ENCODE measurements at regions not wholly inside any gene's neighbourhood (a gene's known extent, or its start where the extent isn't known, plus 50 kb on each side); places are given as distances from the start of the nearest gene placed in this dataset.
A peak's percentile ranks its signal among the peaks of the same experiment; 100 is the strongest.

DNA sequence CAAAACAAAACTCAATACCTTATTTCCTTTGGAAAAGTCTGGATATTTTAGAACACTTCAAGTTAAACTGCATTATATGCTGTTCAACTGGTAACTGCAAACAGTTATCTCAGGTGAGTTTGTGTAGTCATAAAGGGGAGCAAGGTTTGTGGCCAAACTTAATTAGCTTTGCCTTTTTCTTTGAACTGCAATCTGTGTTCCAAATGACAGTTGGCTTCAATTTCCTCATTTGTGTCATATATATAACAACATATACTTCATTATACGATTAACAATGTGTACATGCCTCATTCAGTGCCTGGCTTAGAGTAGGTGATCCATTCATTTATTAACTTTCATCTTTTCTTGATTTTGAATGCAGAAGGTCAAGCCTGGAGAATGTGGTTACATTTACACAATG lies 55.8 kb downstream of the KCNE4 start:
- no peak for DNase-seq

- no peak for DNase-seq
Observed at GRCh38 chr2:223108351-223109050, 56.5 kb downstream of the KCNE4 start.

DNA sequence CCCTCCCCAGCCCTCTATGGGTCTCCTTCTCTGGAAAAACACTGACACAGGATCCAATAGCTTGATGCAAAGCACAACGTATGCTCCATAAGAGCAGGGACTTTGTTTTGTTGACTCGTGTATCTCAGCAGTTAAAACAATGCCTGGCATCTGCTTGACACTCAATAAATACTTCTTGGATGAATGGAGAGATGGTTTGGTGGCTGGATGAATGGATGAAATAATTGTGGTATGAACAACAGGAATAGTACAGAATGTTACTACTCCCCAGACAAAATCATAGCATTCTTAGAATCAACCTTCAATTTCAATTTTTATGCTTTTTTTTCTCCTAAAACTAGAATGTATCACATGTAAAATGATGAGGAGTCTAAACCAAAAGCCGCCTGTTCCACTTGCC lies 57.4 kb downstream of the KCNE4 start:
- DNase-seq = no peak

DNA sequence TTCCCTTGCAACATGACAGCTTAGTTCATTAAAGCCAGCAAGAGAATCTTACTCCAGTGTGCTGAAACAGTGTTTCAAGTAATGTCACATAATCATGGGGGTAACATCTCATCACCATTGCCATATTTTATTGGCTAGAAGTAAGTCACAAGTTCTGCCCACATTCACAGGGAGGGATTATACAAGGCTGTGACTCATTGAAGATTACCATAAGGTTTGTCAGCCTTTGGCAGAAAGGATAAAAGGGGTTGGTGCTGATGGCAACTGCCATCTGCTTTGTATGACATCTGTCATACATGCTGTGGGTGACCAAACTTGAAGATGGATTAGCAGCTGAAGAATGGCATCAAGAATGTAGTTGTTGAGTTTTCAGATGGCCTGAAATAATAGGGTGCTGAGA lies 61.2 kb downstream of the KCNE4 start:
- no peak for DNase-seq

- DNase-seq = no peak
Observed at GRCh38 chr2:223114170-223114569, 62.2 kb downstream of the KCNE4 start.

DNA sequence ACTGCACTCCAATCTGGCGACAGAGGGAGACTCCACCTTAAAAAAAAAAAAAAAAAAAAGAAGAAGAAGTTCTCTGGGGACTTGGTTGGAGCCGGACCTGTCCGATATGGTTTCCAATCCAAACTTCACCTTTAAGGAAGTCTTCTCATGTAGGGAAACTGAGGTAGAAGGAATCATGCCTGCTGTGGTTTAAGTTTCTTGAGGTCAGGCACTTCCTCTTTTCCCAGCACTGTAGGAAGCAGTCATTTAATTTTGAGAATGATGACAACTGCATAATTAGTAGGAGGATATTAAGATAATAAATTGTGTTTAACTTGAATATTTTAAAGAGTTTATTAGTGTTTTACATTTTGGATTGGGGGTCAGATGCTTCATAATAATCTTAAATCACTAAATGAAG lies 62.9 kb downstream of the KCNE4 start:
- no peak for DNase-seq

- no peak for DNase-seq
Observed at GRCh38 chr2:223117533-223117932, 65.5 kb downstream of the KCNE4 start.

DNA sequence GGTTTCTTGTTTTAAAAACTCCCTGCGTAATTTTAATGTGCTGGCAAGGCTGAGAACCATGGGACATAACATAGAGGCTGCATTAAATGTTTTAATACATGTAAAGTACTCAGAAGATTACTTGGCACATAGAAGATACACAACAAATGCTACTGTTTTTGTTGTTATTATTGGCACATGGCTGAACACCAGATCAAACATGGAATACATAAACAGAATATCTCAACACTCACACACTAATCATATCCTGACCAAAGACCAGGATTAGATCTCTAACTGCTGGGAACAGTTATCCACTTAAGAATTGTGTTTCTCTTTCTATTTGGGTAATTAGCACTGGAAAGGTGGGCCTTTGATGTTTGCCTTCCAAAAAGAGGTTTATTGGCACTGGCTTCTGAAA lies 69.3 kb downstream of the KCNE4 start:
- no peak for DNase-seq

GRCh38 chr2:223122781-223123180 lies 70.8 kb downstream of the KCNE4 start:
- DNase-seq = no peak

DNA sequence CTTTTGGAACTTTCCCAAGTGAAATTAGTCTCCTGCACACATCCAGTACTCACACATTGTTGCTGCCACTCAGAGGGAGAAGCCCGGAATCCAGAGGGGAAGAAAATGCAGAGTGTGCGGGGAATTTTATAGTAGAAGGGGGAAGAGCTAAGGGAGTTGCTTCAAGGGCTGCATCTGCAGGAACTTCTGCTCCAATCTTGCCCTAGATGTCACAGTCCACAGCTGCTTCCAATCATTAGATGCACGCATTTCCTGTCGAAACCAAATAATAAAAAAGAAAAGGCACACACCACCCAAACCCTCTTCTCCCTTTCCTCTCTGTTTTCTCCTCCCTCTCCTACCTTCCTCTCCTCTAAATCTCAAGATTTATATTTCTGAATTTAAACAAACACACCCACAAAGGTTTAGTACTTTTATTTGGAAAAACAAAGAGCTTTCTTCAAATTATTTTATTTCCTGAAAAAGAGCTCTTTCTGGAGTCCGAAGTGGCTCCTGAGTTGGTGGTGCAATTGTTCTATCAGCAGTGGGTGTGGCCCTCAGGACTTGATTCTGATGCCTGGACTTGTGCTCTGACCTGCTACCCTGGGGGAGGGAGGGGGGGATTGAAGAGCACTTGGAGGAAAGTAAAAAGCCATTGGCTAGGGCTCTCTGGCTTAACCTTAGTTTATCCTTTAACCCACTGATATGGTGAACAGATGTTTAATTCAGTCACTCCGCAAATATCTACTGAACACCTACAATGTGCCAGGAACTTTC lies 72.0 kb downstream of the KCNE4 start:
- no peak for DNase-seq

DNA sequence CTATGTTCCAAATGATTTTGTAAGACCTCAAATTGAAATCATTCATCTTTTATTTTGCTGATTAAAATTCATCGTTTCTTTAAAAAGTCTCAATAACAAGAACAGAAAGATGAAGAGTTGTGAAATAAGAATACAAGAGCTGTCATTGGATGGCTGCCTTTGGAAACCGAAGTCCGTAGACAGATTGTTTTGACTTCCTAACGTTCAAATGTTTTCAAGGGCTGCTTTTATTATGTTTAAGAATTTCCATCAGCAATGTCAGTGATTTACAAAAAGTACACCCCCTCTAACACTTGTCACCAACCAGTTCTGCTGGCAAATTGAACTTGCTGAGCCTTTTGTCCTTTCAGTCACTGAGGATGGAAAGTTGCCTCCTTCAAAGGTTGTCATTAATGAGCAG lies 89.6 kb downstream of the KCNE4 start:
- DNase-seq = no peak

DNA sequence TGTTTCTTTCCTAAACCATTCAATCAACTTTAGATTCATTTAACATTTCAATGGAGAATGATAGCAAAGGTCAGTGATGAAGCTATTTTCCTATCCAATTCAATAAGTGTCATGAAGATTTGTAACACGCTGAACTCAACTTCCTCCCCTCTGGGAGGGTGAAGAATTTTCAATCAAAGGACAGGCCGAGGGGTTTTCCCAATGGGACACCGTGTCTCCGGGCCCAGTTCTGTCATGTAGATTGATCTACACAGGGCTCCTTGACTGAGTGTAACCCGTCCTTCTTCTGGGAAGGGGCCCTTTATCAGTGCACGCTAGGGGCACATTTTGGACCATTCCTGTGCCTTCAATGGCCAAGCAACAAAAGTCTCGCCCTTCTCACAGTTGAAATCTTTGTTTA lies 90.1 kb downstream of the KCNE4 start:
- no peak for DNase-seq

- DNase-seq = peak; percentile 73 to 87
Observed at GRCh38 chr2:223147431-223147830, 95.4 kb downstream of the KCNE4 start.

DNA sequence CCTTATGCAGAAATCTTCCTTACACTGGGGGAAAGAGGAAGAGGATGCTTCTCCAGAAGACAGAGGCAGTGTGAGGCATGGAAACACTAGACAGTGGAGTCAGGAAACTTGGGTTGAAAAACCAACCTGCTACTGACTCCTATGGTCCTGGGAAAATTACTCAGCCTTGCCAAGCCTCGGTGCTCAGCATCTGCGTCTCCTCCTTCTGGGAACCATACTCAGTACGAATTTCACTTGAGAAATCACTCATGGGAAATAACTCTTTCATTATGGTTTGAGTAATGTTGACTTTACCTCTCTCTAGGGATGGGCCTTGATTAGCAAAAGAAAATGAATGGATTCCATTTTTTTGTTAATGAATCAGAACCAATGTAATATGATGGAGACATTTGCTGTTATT lies 96.5 kb downstream of the KCNE4 start:
- DNase-seq = no peak

DNA sequence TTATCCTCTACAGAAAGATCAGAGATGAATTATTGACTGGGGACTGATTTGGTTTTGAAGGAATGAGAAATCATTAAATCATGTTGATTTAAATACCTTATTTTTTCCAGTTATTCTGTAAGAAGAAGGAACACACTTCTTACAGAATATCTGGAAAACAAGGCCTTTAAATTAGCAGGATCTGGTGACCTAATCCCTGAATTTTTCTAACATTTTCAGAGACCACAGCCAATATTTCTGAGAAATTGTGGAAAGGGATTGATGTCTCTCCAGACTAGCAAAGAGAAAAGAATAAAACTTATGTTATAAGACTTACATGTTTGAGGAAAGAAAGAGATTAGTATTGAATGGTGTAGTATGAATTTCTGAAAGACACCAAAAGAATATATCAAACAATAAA lies 104.0 kb downstream of the KCNE4 start:
- no peak for DNase-seq

GRCh38 chr2:223161873-223162458 lies 110.0 kb downstream of the KCNE4 start:
- DNase-seq = no peak

- no peak for DNase-seq
Observed at GRCh38 chr2:223165423-223166214, 113.6 kb downstream of the KCNE4 start.

DNA sequence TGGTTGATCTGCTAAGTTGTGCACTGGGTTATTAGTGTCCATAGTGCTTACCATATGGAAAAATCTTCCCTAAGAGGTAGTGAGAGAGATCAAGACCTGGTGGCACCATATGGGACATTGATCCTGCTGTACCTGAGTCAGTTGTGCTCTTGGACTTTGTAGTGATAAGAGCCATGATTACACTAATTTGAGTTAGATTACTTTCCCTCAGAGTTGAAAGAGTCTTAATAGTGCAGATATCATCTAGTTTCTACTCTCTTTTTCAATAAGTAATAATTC lies 114.2 kb downstream of the KCNE4 start:
- DNase-seq = no peak

DNA sequence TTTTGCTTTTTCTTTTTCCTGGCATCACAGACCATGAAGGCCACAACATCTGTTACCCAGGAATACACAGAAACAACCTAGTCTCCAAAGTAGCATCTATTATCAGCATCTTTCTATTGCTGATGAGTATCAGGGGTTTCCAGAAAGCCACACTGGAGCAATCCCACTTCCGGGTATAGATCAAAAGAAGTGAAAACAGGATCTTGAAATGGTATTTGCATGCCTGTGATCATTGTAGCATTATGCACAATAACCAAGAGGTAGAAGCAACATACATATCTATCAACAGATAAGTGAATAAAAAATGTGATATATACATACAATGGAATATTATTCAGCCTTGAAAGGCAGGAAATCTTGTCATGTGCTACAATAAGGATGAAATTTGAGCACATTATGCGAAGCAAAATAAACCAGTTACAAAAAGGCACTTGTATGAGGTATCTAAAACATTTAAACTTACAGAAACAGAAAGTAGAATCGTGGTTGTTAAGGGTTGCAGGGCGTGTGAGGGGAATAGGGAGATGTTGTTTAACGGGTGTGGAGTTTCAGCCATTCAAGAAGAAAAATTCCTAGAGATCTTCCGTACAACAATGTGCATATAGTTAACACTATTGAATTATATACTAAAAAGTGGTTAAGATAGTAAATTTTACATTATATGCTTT lies 115.1 kb downstream of the KCNE4 start:
- no peak for DNase-seq

DNA sequence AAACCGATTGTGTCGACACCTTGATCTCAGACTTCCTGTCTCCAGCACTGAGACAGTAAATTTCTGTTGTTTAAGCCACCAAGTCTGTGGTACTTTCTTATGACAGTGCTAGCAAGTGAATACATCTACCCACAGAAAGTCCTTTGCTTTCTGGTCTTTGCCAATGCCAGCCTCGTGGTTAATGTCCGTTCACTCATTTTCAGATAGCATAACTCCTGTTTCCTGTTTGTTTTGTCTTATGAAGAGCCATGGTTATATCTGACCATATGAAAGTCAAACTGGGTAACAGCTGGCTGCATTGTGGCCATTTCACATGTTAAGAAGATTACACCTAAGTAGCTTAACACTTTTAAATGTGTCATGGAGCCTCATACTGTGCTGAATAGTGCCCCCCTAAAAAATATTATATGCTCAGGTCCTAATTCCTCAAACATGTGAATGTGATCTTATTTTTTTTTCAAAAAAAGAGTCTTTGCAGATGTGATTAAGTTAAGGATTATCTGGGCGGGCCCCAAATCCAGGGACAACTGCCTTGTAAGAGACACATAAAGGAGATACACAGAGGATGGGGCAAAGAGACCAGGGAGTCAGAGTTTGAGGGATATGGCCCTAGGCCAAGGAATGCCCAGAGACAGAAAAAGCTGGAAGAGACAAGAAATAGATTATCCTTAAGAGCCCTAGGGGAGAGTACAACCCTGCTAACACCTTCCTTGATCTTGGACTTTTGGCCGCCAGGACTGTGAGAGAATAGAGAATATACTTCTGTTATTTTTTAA lies 118.0 kb downstream of the KCNE4 start:
- no peak for DNase-seq

GRCh38 chr2:223176970-223177369 lies 125.0 kb downstream of the KCNE4 start:
- DNase-seq = no peak

DNA sequence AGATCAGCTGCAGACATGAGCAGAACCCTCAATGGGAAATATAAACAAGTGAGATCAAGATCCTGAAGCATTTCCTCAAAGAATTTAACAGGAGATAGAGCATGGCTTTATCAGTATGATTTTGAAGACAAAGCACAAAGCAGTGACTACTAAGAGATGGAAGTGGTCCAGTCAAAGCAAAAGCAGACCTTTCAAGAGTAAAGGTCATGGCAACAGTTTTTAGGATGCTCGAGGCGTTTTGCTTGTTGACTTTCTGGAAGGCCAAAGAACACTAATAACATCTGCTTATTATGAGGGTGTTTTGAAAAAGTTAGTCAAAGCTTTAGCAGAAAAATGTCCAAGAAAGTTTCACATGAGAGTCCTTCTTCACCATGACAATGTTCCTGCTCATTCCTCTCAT lies 128.5 kb downstream of the KCNE4 start:
- no peak for DNase-seq
